ENCODE measurements at regions not wholly inside any gene's neighbourhood (a gene's known extent, or its start where the extent isn't known, plus 50 kb on each side); places are given as distances from the start of the nearest gene placed in this dataset.

DNA sequence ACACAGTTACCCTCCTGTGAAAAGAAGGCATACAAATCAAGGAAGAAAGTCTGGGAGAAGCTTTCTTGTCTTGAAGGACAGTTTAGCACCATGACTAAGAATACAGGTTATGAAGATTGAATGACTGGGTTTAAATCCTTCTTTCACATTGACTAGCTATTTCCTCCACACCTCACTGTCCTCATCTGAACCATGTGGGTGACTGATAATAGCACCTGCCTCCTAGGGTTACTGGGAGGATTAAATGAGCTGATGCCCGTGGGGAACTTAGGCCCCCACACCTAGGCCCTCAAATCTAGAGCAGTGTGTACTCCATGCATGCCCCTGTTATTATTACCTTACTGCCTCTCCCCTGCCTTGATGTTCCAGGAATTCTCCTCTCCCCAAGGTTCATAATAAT is 202.9 kb downstream of the FBXO15 start:
- no peak for DNase-seq (ENCODE audit: low spot score in 2 of 2)
- no peaks in the 10 kb centered on the region for H3K4me1 ChIP-seq
- H3K36me3 ChIP-seq: no peaks in the 10 kb centered on the region
- H3K4me3 ChIP-seq: no peak overlapping the region
- H3K9me3 ChIP-seq: no peaks in the 10 kb centered on the region
- intact Hi-C loops (cut with DNase I): no loop called here
- TF ChIP-seq, protein P1, sequence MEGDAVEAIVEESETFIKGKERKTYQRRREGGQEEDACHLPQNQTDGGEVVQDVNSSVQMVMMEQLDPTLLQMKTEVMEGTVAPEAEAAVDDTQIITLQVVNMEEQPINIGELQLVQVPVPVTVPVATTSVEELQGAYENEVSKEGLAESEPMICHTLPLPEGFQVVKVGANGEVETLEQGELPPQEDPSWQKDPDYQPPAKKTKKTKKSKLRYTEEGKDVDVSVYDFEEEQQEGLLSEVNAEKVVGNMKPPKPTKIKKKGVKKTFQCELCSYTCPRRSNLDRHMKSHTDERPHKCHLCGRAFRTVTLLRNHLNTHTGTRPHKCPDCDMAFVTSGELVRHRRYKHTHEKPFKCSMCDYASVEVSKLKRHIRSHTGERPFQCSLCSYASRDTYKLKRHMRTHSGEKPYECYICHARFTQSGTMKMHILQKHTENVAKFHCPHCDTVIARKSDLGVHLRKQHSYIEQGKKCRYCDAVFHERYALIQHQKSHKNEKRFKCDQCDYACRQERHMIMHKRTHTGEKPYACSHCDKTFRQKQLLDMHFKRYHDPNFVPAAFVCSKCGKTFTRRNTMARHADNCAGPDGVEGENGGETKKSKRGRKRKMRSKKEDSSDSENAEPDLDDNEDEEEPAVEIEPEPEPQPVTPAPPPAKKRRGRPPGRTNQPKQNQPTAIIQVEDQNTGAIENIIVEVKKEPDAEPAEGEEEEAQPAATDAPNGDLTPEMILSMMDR (IDR thresholded peaks at IDR 0.05): no peak
- no peak overlapping the region for H3K27ac ChIP-seq
- no peaks in the 10 kb centered on the region for H3K27me3 ChIP-seq

DNA sequence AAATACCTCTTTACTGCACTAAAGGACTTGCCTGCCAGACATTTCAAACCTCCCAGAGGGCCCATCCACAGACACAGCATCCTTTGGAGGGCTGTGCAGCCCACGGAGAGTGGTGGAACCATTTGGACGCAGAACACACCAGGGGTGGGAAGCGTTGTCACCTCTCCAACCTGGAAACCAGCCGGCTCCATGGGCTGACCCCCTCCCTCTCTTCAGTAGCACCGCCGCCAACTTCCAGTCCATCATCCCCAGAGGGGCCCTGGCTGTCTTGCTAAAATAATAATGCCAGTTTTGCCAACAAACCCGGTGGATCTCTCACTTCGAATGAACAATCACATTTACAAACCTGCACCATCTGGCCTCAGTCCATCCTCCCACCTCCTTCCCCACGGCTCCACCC is 203.9 kb downstream of the FBXO15 start:
- H3K9me3 ChIP-seq: no peaks in the 10 kb centered on the region
- DNase-seq (ENCODE audit: low spot score in 2 of 2): no peak
- H3K4me1 ChIP-seq: no peaks in the 10 kb centered on the region
- H3K4me3 ChIP-seq: no peak overlapping the region
- intact Hi-C loops (cut with DNase I): no loop called here
- H3K27ac ChIP-seq: no peak overlapping the region
- TF ChIP-seq, protein P1 (IDR thresholded peaks at IDR 0.05): no peak
- H3K27me3 ChIP-seq: no peaks in the 10 kb centered on the region
- no peaks in the 10 kb centered on the region for H3K36me3 ChIP-seq

DNA sequence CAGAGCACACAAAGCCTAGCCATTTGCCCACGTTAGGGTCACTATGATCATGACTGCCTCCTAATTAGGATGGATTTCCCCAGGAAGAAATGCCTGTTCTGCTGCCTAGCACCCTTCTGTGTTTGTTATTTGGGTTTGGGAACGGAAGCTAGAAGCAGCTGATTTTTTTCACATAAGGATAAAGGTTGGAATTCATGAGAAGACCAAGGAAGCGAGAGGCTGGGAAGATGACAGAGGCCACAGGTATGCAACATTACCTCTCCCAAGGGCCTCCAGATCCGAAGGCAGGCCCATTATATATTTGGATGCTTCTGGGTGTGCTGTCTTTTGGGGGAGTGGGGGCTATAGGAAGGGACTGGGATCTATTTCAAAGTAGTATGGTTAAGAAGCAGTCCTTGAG is 204.7 kb downstream of the FBXO15 start:
- H3K27me3 ChIP-seq: no peaks in the 10 kb centered on the region
- no peak overlapping the region for H3K27ac ChIP-seq
- H3K4me1 ChIP-seq: no peaks in the 10 kb centered on the region
- no peaks in the 10 kb centered on the region for H3K9me3 ChIP-seq
- intact Hi-C loops (cut with DNase I): no loop called here
- H3K36me3 ChIP-seq: no peaks in the 10 kb centered on the region
- H3K4me3 ChIP-seq: no peak overlapping the region
- no peak for DNase-seq (ENCODE audit: low spot score in 2 of 2)
- TF ChIP-seq, protein P1 (IDR thresholded peaks at IDR 0.05): no peak

DNA sequence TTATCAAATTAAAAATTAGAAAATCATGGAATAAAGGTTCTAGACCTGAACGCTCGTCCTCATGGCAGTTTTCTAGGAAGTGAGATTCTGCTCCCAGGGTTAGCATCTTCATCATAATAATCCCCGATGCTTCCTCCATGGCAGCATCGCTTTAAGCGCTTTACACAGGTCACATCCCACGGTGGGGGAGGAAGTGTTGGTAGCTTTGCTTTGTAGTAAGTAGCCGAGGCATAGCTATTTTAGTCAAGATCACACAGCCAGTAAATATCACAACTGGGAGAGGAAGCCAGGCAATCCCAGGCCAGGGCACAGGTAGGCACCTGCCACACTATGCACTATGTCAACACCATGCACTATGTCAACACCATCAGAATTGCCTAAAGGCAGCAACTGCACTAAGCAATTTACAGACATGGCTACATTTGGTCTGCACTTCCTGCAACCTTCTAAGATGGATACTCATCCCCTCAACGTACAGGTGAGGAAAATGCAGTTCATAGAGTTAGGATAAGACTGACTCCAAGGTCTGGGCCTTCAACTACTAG is 205.5 kb downstream of the FBXO15 start:
- Histone ChIP-seq H3K27me3 (no peaks in the 10 kb centered on the region), H3K9me3 (no peaks in the 10 kb centered on the region), H3K36me3 (no peaks in the 10 kb centered on the region), H3K27ac (no peak overlapping the region), H3K4me3 (no peak overlapping the region), H3K4me1 (no peaks in the 10 kb centered on the region)
- intact Hi-C loops (cut with DNase I): no loop called here
- TF ChIP-seq, protein P1 (IDR thresholded peaks at IDR 0.05): no peak
- DNase-seq (ENCODE audit: low spot score in 2 of 2): no peak

DNA sequence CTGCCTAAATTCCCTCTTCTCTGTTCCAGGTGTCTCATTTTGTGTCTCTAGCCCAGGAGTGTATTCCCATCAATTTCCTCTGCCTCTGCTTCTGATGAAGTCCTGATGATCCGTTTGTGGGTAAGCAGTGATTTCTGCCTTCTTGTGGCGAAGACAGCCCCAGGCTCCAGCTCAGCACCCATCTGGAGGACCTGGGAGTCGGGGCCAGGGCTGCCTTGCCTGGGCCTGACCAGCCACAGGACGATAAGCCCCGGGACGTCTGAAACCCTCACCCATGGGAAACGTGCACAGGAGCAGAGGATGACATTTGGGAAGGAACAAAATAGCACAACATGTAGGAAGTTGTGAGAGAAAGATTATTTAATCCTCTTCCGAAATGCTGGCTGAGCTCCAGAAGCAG is 206.9 kb downstream of the FBXO15 start:
- no peak overlapping the region for H3K27ac ChIP-seq
- DNase-seq (ENCODE audit: low spot score in 2 of 2): no peak
- intact Hi-C loops (cut with DNase I): no loop called here
- no peaks in the 10 kb centered on the region for H3K36me3 ChIP-seq
- no peaks in the 10 kb centered on the region for H3K4me1 ChIP-seq
- H3K27me3 ChIP-seq: no peaks in the 10 kb centered on the region
- TF ChIP-seq, protein P1 (IDR thresholded peaks at IDR 0.05): no peak
- H3K4me3 ChIP-seq: no peak overlapping the region
- H3K9me3 ChIP-seq: no peaks in the 10 kb centered on the region

DNA sequence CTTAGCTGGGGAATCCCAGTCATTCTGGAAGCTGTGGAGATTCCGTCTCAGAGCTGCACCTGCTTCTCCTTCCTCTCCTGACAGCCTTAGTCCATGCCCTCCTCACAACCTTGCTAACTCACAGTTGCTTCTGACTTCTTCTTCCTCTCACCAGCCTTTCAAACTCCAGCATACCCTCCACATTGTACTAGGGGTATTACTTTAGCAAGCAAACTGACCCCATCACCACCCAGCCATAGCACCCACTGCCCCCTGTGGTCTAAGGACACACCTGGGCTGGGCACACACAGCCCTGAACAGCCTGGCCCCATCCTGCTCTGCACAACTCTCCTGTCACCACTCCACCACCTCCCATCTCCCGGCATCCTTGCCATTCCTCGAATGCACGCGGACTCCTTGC is 208.2 kb downstream of the FBXO15 start:
- no peaks in the 10 kb centered on the region for H3K4me1 ChIP-seq
- intact Hi-C loops (cut with DNase I): no loop called here
- H3K9me3 ChIP-seq: no peaks in the 10 kb centered on the region
- no peak for DNase-seq (ENCODE audit: low spot score in 2 of 2)
- H3K27ac ChIP-seq: no peak overlapping the region
- no peaks in the 10 kb centered on the region for H3K36me3 ChIP-seq
- no peak overlapping the region for H3K4me3 ChIP-seq
- TF ChIP-seq, protein P1 (IDR thresholded peaks at IDR 0.05): no peak
- H3K27me3 ChIP-seq: no peaks in the 10 kb centered on the region

Measured in ascending aorta (tissue), 2 donors.